ENCODE measurements at regions not wholly inside any gene's neighbourhood (a gene's known extent, or its start where the extent isn't known, plus 50 kb on each side); places are given as distances from the start of the nearest gene placed in this dataset.

- H3K27me3 Mint-ChIP-seq (ENCODE audit: unreplicated experiment) = no peaks in the 10 kb centered on the region
- no peaks in the 10 kb centered on the region for H3K36me3 Mint-ChIP-seq (ENCODE audit: unreplicated experiment)
- no peak overlapping the region for H3K27ac Mint-ChIP-seq (ENCODE audit: unreplicated experiment)
- TF ChIP-seq, protein P1, sequence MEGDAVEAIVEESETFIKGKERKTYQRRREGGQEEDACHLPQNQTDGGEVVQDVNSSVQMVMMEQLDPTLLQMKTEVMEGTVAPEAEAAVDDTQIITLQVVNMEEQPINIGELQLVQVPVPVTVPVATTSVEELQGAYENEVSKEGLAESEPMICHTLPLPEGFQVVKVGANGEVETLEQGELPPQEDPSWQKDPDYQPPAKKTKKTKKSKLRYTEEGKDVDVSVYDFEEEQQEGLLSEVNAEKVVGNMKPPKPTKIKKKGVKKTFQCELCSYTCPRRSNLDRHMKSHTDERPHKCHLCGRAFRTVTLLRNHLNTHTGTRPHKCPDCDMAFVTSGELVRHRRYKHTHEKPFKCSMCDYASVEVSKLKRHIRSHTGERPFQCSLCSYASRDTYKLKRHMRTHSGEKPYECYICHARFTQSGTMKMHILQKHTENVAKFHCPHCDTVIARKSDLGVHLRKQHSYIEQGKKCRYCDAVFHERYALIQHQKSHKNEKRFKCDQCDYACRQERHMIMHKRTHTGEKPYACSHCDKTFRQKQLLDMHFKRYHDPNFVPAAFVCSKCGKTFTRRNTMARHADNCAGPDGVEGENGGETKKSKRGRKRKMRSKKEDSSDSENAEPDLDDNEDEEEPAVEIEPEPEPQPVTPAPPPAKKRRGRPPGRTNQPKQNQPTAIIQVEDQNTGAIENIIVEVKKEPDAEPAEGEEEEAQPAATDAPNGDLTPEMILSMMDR (IDR thresholded peaks at IDR 0.05; ENCODE audit: partially characterized antibody, unreplicated experiment) = no peak
- H3K4me1 Mint-ChIP-seq (ENCODE audit: low read depth, unreplicated experiment) = no peaks in the 10 kb centered on the region
- DNase-seq = no peak
- H3K9me3 Mint-ChIP-seq (ENCODE audit: unreplicated experiment) = no peaks in the 10 kb centered on the region
- H3K4me3 Mint-ChIP-seq (ENCODE audit: unreplicated experiment) = no peak overlapping the region
These were observed 63.9 kb upstream of the CCDC196 start for GRCh38 chr14:66421990-66422946.

DNA sequence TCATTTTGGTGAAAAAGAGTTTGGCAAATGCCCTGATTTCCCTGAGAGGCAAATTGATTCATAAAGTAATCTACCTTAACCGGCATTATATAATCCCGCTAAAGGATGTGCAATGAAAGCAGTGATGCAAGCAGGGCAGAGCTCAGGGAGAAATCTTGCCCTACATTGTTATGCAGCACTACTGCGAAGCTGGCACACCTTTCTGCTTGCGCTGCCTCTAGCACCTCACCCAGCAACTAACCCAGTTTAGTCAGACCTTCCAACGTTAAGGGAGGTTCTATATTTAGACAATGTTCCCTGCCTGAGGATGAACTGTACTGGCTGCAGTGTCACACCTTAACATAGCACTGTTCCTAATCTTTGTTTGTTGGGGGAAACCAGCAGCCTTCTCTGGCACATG lies 60.8 kb upstream of the CCDC196 start:
- H3K4me3 Mint-ChIP-seq (ENCODE audit: unreplicated experiment) = no peak overlapping the region
- no peak for DNase-seq
- H3K4me1 Mint-ChIP-seq (ENCODE audit: low read depth, unreplicated experiment) = no peaks in the 10 kb centered on the region
- H3K36me3 Mint-ChIP-seq (ENCODE audit: unreplicated experiment) = no peaks in the 10 kb centered on the region
- H3K27me3 Mint-ChIP-seq (ENCODE audit: unreplicated experiment) = no peaks in the 10 kb centered on the region
- no peak overlapping the region for H3K27ac Mint-ChIP-seq (ENCODE audit: unreplicated experiment)
- no peaks in the 10 kb centered on the region for H3K9me3 Mint-ChIP-seq (ENCODE audit: unreplicated experiment)
- TF ChIP-seq, protein P1 (IDR thresholded peaks at IDR 0.05; ENCODE audit: partially characterized antibody, unreplicated experiment) = no peak

- Mint-ChIP-seq H3K4me3 (ENCODE audit: unreplicated experiment) (no peak overlapping the region), H3K27ac (ENCODE audit: unreplicated experiment) (no peak overlapping the region), H3K36me3 (ENCODE audit: unreplicated experiment) (no peaks in the 10 kb centered on the region), H3K4me1 (ENCODE audit: low read depth, unreplicated experiment) (no peaks in the 10 kb centered on the region), H3K9me3 (ENCODE audit: unreplicated experiment) (no peaks in the 10 kb centered on the region), H3K27me3 (ENCODE audit: unreplicated experiment) (no peaks in the 10 kb centered on the region)
- TF ChIP-seq, protein P1 (IDR thresholded peaks at IDR 0.05; ENCODE audit: partially characterized antibody, unreplicated experiment) = no peak
- no peak for DNase-seq
These were observed 59.7 kb upstream of the CCDC196 start for GRCh38 chr14:66426451-66426850.

- no peak overlapping the region for H3K4me3 Mint-ChIP-seq (ENCODE audit: unreplicated experiment)
- no peak overlapping the region for H3K27ac Mint-ChIP-seq (ENCODE audit: unreplicated experiment)
- peaks cover 15% of the 10 kb centered on the region for H3K36me3 Mint-ChIP-seq (ENCODE audit: unreplicated experiment)
- no peaks in the 10 kb centered on the region for H3K27me3 Mint-ChIP-seq (ENCODE audit: unreplicated experiment)
- no peaks in the 10 kb centered on the region for H3K4me1 Mint-ChIP-seq (ENCODE audit: low read depth, unreplicated experiment)
- TF ChIP-seq, protein P1 (IDR thresholded peaks at IDR 0.05; ENCODE audit: partially characterized antibody, unreplicated experiment) = no peak
- H3K9me3 Mint-ChIP-seq (ENCODE audit: unreplicated experiment) = peaks cover 5% of the 10 kb centered on the region
- no peak for DNase-seq
These were observed 53.8 kb upstream of the CCDC196 start for GRCh38 chr14:66432334-66432733.

DNA sequence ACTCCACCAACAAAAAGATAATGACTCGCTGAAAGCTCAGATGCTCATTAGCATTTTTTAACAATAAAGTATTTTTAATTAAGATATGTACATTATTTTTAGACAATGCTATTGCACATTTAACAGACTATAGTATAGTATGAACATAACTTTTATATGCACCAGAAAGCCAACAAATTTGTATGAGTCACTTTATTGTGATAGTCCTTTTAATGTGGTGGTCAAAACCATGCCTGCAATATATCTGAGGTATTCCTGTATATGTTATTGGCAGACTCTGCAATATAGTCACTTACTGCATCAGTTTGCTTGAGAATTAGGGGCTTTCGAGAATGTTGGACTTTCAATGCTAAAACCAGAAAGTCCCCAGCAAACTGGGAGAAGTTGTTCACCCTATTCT lies 51.7 kb upstream of the CCDC196 start:
- Mint-ChIP-seq H3K4me1 (ENCODE audit: low read depth, unreplicated experiment) (no peaks in the 10 kb centered on the region), H3K4me3 (ENCODE audit: unreplicated experiment) (no peak overlapping the region), H3K27ac (ENCODE audit: unreplicated experiment) (no peak overlapping the region), H3K36me3 (ENCODE audit: unreplicated experiment) (peaks cover 15% of the 10 kb centered on the region), H3K27me3 (ENCODE audit: unreplicated experiment) (no peaks in the 10 kb centered on the region), H3K9me3 (ENCODE audit: unreplicated experiment) (peaks cover 8% of the 10 kb centered on the region)
- TF ChIP-seq, protein P1 (IDR thresholded peaks at IDR 0.05; ENCODE audit: partially characterized antibody, unreplicated experiment) = no peak
- DNase-seq = no peak
